GM23248 (cell line): ENCODE measurements at regions not wholly inside any gene's neighbourhood (a gene's known extent, or its start where the extent isn't known, plus 50 kb on each side); places are given as distances from the start of the nearest gene placed in this dataset.

Experiments
- DNase-seq: peaks from one replicate; pipeline ENCODE4 v3.0.0-alpha.2; 2015
- H2AFZ ChIP-seq: fragments of 200-600 bp; sonication (generic); 2 replicates; pipeline ENCODE4 v1.6.1; 2016; ENCODE audit warnings: antibody characterized with exemption
- H3F3A ChIP-seq: fragments of 200-600 bp; sonication (generic); 2 replicates; pipeline ENCODE4 v1.6.1; 2016; ENCODE audit warnings: mild to moderate bottlenecking, antibody characterized with exemption, mixed run types; ENCODE audit not compliant: insufficient read depth
- H3K27ac ChIP-seq: fragments of 200-600 bp; sonication (generic); 2 replicates; pipeline ENCODE4 v1.5.1; 2016; ENCODE audit warnings: mild to moderate bottlenecking
- H3K27me3 ChIP-seq: fragments of 200-600 bp; sonication (generic); replicated peaks from 2 replicates; pipeline ENCODE4 v1.6.1; 2016; ENCODE audit warnings: mild to moderate bottlenecking; ENCODE audit not compliant: insufficient read depth
- H3K36me3 ChIP-seq: fragments of 200-600 bp; sonication (generic); 2 replicates; pipeline ENCODE4 v1.6.1; 2016; ENCODE audit warnings: low read depth, mild to moderate bottlenecking
- H3K4me1 ChIP-seq: fragments of 200-600 bp; sonication (generic); 2 replicates; pipeline ENCODE4 v1.6.1; 2016; ENCODE audit warnings: mild to moderate bottlenecking; ENCODE audit not compliant: insufficient read depth
- H3K4me2 ChIP-seq: fragments of 200-600 bp; sonication (generic); one replicate; pipeline ENCODE4 v1.6.1; 2016; ENCODE audit warnings: mild to moderate bottlenecking; ENCODE audit not compliant: unreplicated experiment
- H3K4me3 ChIP-seq: fragments of 200-600 bp; sonication (generic); 2 replicates; pipeline ENCODE4 v1.5.1; 2016; ENCODE audit warnings: mild to moderate bottlenecking
- H3K79me2 ChIP-seq: fragments of 200-600 bp; sonication (generic); 2 replicates; pipeline ENCODE4 v1.6.1; 2016; ENCODE audit warnings: mild to moderate bottlenecking; ENCODE audit not compliant: insufficient read depth
- H3K9ac ChIP-seq: fragments of 200-600 bp; sonication (generic); 2 replicates; pipeline ENCODE4 v1.6.1; 2016; ENCODE audit warnings: mild to moderate bottlenecking
- H3K9me2 ChIP-seq: fragments of 200-600 bp; sonication (generic); 2 replicates; pipeline ENCODE4 v1.6.1; 2016; ENCODE audit warnings: mixed run types, mild to moderate bottlenecking, moderate library complexity; ENCODE audit not compliant: insufficient read depth
- H3K9me3 ChIP-seq: fragments of 200-600 bp; sonication (generic); one replicate; pipeline ENCODE4 v1.6.1; 2017; ENCODE audit warnings: low read depth
- H4K20me1 ChIP-seq: fragments of 200-600 bp; sonication (generic); 2 replicates; pipeline ENCODE4 v1.6.0; 2016; ENCODE audit not compliant: insufficient read depth
- EZH2 ChIP-seq: fragments of 200-600 bp; sonication (generic); IDR thresholded peaks from 2 replicates; pipeline ENCODE4 v1.6.1; 2018; ENCODE audit warnings: antibody characterized with exemption, mild to moderate bottlenecking; ENCODE audit not compliant: insufficient read depth, poor library complexity, severe bottlenecking
- EZH2phosphoT487 ChIP-seq: fragments of 200-600 bp; sonication (generic); IDR thresholded peaks from 2 replicates; pipeline ENCODE4 v1.6.1; 2018; ENCODE audit warnings: antibody characterized with exemption, moderate library complexity, mild to moderate bottlenecking, low read depth; ENCODE audit not compliant: insufficient read depth
- WGBS, 2 experiments: methylation state at CpG; one replicate each; pipeline ENCODE4 v1.1.6; 2015 to 2017; ENCODE audit warnings: low lambda C conversion rate in 2 of 2, low coverage in 1 of 2; ENCODE audit errors: missing lambda C conversion rate in 2 of 2; 5-methylcytosine and 5-hydroxymethylcytosine counted together
- in situ Hi-C: fragments of 300-500 bp; cut with MboI; formaldehyde crosslinking; loops from 2 replicates; pipeline ENCODE4 v1.15.0; 2020

DNA sequence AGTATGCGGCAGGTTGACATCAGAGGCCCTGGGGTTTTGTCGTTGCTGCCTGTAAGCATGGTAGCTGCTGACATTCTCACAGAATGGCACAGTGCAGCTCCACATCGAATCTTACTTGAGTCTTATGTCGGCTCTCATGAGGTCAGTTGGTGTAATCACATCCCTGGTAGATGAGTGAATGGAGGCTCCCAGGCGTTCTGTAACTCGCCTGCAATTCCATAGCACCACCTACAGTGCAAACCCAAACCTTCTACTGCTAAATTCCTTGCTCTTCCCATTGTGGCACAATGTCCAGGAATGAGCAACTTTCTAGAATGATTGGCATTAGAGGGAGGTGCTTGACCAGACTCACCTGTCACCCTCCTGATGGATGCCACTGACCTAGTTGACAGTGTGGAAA lies 578.4 kb downstream of the CCDC171 start:
- DNase-seq = peak; percentile 36
- H3K9me2 ChIP-seq = no peaks in the 10 kb centered on the region
- no peaks in the 10 kb centered on the region for H3K9me3 ChIP-seq
- no peak overlapping the region for H3K4me2 ChIP-seq
- in situ Hi-C loops = no loop called here
- no peaks in the 10 kb centered on the region for H3K27me3 ChIP-seq
- H2AFZ ChIP-seq = no peak overlapping the region
- H3K9ac ChIP-seq = no peak overlapping the region
- peaks cover 2% of the 10 kb centered on the region; the same call in 1 of the 2 replicates for H3K4me1 ChIP-seq
- no peak overlapping the region for H3K27ac ChIP-seq
- TF ChIP-seq EZH2phosphoT487 (no peak), EZH2 (no peak)
- H3K36me3 ChIP-seq = no peaks in the 10 kb centered on the region
- H3K79me2 ChIP-seq = no peaks in the 10 kb centered on the region
- 60 to 68% methylated on average over 6 of the region's 6 CpGs for WGBS, 2 experiments
- H4K20me1 ChIP-seq = no peaks in the 10 kb centered on the region
- H3K4me3 ChIP-seq = no peak overlapping the region
- peaks cover 12% of the 10 kb centered on the region for H3F3A ChIP-seq

DNA sequence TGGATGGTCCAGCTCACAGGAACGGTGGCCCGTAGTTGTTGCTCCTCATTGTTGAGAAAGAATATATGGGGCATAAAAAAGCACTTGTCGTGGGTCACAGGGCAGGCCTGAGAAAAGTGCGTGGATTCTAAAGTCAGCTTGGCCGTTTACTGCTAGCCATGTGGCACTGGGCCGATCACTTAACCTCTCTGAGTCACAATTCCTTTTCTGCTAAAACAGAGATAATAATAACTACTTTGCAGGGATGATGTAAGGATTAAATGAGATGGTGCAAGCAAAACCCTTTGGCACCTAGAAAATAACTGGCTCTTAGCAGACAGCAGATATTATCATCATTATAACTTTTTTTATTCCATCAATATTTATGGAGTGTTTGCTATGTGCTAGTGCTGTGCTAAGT lies 579.7 kb downstream of the CCDC171 start:
- no peaks in the 10 kb centered on the region for H3K9me2 ChIP-seq
- H3K4me3 ChIP-seq = no peak overlapping the region
- H3K79me2 ChIP-seq = no peaks in the 10 kb centered on the region
- no peak overlapping the region for H3K9ac ChIP-seq
- peaks cover 10% of the 10 kb centered on the region for H3K4me1 ChIP-seq
- H3K4me2 ChIP-seq = no peak overlapping the region
- in situ Hi-C loops = no loop called here
- TF ChIP-seq EZH2 = no peak
- no peak for TF ChIP-seq EZH2phosphoT487
- H4K20me1 ChIP-seq = no peaks in the 10 kb centered on the region
- 85 to 89% methylated on average over 6 of the region's 6 CpGs for WGBS, 2 experiments
- H3K9me3 ChIP-seq = no peaks in the 10 kb centered on the region
- H3K27ac ChIP-seq = no peak overlapping the region
- H3K27me3 ChIP-seq = no peaks in the 10 kb centered on the region
- H3K36me3 ChIP-seq = no peaks in the 10 kb centered on the region
- H2AFZ ChIP-seq = no peak overlapping the region
- peak; percentile 65 for DNase-seq
- peaks cover 6% of the 10 kb centered on the region for H3F3A ChIP-seq

DNA sequence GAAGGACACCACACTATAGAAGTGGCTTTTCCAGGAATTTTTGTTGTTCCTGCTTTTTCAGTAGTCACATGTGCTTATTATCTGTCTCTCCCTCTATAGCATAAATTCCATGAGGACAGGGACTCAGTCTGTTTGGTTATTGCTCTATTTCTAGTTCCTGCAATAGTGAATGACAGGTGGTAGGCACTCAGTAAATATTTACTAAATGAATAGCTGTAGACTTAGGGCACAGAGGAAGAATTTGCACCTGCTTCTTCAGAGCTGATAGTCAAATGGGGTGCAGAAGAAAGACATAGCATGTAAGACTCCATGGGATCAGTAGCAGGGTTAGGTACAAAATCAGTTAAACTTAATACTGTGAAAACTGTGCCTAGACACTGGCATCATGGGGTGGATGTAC lies 580.2 kb downstream of the CCDC171 start:
- Histone ChIP-seq H3F3A (peaks cover 11% of the 10 kb centered on the region), H3K27me3 (no peaks in the 10 kb centered on the region), H3K4me1 (peaks cover 15% of the 10 kb centered on the region), H3K79me2 (no peaks in the 10 kb centered on the region), H3K27ac (no peak overlapping the region), H3K4me2 (no peak overlapping the region), H3K36me3 (no peaks in the 10 kb centered on the region), H3K4me3 (no peak overlapping the region), H4K20me1 (no peaks in the 10 kb centered on the region), H2AFZ (no peak overlapping the region), H3K9me2 (no peaks in the 10 kb centered on the region), H3K9ac (no peak overlapping the region), H3K9me3 (no peaks in the 10 kb centered on the region)
- in situ Hi-C loops = no loop called here
- DNase-seq = no peak
- TF ChIP-seq EZH2phosphoT487 (no peak), EZH2 (no peak)

DNA sequence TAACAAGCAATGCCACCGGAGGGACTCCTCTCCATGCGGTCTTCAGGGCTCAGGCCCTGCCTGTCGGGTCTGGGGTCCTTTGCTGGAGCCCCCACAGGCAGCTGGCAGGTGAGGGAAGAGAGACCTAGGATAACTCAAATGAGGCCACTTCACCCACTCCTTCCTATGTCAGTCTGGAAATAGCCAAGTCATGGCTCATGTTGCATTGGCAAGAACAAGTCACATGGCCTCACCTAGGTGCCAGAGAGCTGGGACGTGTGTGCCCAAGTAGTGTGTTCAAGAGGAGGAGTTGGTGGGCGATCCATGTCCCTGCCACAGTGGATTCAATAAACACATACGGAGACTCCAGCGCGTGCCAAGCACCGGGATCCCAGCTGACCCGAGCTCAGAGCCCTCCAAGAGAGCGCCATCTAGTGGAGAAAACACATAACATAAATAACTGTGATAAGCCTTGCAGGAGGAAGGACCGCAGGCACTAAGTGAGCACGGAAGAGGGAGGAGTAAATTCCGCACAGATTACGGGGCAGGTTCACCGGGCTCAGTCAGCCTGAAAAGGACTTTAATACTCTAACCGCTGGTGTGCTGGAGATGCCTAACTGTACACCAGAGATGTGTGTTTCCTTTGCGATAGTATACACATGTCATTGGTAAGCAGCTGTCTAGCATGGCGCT lies 580.8 kb downstream of the CCDC171 start:
- Histone ChIP-seq H3F3A (peaks cover 18% of the 10 kb centered on the region), H3K79me2 (no peaks in the 10 kb centered on the region), H4K20me1 (no peaks in the 10 kb centered on the region), H3K4me2 (no peak overlapping the region), H2AFZ (no peak overlapping the region), H3K9me2 (no peaks in the 10 kb centered on the region), H3K9ac (no peak overlapping the region), H3K4me1 (peaks cover 22% of the 10 kb centered on the region), H3K36me3 (no peaks in the 10 kb centered on the region), H3K9me3 (no peaks in the 10 kb centered on the region), H3K4me3 (no peak overlapping the region), H3K27me3 (no peaks in the 10 kb centered on the region), H3K27ac (no peak overlapping the region)
- TF ChIP-seq EZH2phosphoT487 (no peak), EZH2 (no peak)
- in situ Hi-C loops = no loop called here
- DNase-seq = peak; percentile 78
- WGBS, 2 experiments = 41 to 53% methylated on average over 19 of the region's 19 CpGs

DNA sequence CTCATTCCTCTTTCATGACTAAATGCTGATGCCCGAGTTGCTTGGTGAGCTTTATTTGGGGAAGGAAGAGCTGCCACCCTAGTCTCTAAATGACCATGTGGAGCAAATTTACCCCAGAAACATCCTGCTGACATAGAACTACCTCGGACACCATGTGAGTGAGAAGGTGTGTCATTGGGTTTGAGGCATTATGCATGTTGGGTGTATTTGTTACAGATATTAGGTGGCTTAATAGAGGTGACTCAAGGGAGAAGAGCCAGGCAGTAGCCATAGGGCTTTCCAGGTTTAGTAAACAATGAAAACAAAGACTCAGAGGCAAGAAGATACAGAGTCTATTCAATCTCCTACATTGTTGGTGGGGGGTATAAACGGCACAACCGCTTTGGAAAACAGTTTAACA lies 581.5 kb downstream of the CCDC171 start:
- Histone ChIP-seq H3K4me2 (no peak overlapping the region), H3K9ac (no peak overlapping the region), H3K9me2 (no peaks in the 10 kb centered on the region), H3K9me3 (no peaks in the 10 kb centered on the region), H4K20me1 (no peaks in the 10 kb centered on the region), H3K79me2 (no peaks in the 10 kb centered on the region), H3F3A (peaks cover 22% of the 10 kb centered on the region), H2AFZ (no peak overlapping the region), H3K27me3 (no peaks in the 10 kb centered on the region), H3K4me3 (no peak overlapping the region), H3K27ac (no peak overlapping the region), H3K36me3 (no peaks in the 10 kb centered on the region), H3K4me1 (peaks cover 28% of the 10 kb centered on the region)
- no peak for TF ChIP-seq EZH2phosphoT487
- no peak for TF ChIP-seq EZH2
- WGBS, 2 experiments = 80 to 83% methylated on average over 4 of the region's 4 CpGs
- peak; percentile 10 for DNase-seq
- in situ Hi-C loops = no loop called here
